ENCODE measurements at regions not wholly inside any gene's neighbourhood (a gene's known extent, or its start where the extent isn't known, plus 50 kb on each side); places are given as distances from the start of the nearest gene placed in this dataset.

- 72 to 78% methylated on average over 4 of the region's 4 CpGs for WGBS, 2 donors
- H3K27me3 ChIP-seq, result no peaks in the 10 kb centered on the region
- H3K36me3 ChIP-seq, result no peaks in the 10 kb centered on the region
- H3K27ac ChIP-seq, result no peak overlapping the region
- no peak overlapping the region for H3K4me3 ChIP-seq
- no peak for DNase-seq
- no peaks in the 10 kb centered on the region for H3K9me3 ChIP-seq
- TF ChIP-seq EP300 (IDR thresholded peaks at IDR 0.05), result no peak
- no peak for TF ChIP-seq CTCF (IDR thresholded peaks at IDR 0.05)
- no peak for TF ChIP-seq POLR2A (IDR thresholded peaks at IDR 0.05)
- no peak for TF ChIP-seq POLR2AphosphoS5 (IDR thresholded peaks at IDR 0.05)
- intact Hi-C loops (cut with DNase I), result no loop called here
- no peaks in the 10 kb centered on the region for H3K4me1 ChIP-seq
Measured at GRCh38 chr4:141575884-141576283, 60.5 kb upstream of the IL15 start.

GRCh38 chr4:141576585-141577110, 59.7 kb upstream of the IL15 start:
- Histone ChIP-seq H3K27me3 (no peaks in the 10 kb centered on the region), H3K9me3 (no peaks in the 10 kb centered on the region), H3K36me3 (no peaks in the 10 kb centered on the region), H3K4me1 (no peaks in the 10 kb centered on the region), H3K4me3 (no peak overlapping the region), H3K27ac (no peak overlapping the region)
- WGBS, 2 donors, result 89 to 94% methylated on average over 8 of the region's 8 CpGs
- intact Hi-C loops (cut with DNase I), result no loop called here
- no peak for TF ChIP-seq CTCF (IDR thresholded peaks at IDR 0.05)
- DNase-seq, result no peak

GRCh38 chr4:141578451-141578850, 57.9 kb upstream of the IL15 start:
- Histone ChIP-seq H3K4me1 (no peaks in the 10 kb centered on the region), H3K36me3 (no peaks in the 10 kb centered on the region), H3K27ac (no peak overlapping the region), H3K27me3 (no peaks in the 10 kb centered on the region), H3K9me3 (peaks cover 0 to 2% (median 0%) of the 10 kb centered on the region in 4 donors), H3K4me3 (no peak overlapping the region)
- intact Hi-C loops (cut with DNase I), result no loop called here
- no peak for DNase-seq
- TF ChIP-seq EP300 (IDR thresholded peaks at IDR 0.05) (no peak), POLR2AphosphoS5 (IDR thresholded peaks at IDR 0.05) (no peak), POLR2A (IDR thresholded peaks at IDR 0.05) (no peak), CTCF (IDR thresholded peaks at IDR 0.05) (no peak)

- TF ChIP-seq CTCF (IDR thresholded peaks at IDR 0.05), result no peak
- TF ChIP-seq POLR2A (IDR thresholded peaks at IDR 0.05), result no peak
- TF ChIP-seq EP300 (IDR thresholded peaks at IDR 0.05), result no peak
- TF ChIP-seq POLR2AphosphoS5 (IDR thresholded peaks at IDR 0.05), result no peak
- intact Hi-C loops (cut with DNase I), result no loop called here
Measured at GRCh38 chr4:141580523-141580922, 55.9 kb upstream of the IL15 start.

More at GRCh38 chr4:141580523-141580922, 55.9 kb upstream of the IL15 start:
- Histone ChIP-seq H3K27me3 (no peaks in the 10 kb centered on the region), H3K4me1 (no peaks in the 10 kb centered on the region), H3K36me3 (no peaks in the 10 kb centered on the region), H3K4me3 (no peak overlapping the region), H3K27ac (no peak overlapping the region), H3K9me3 (peaks cover 0 to 2% (median 0%) of the 10 kb centered on the region in 4 donors)
- no peak for DNase-seq
